GM19035 (cell line): ENCODE measurements at regions not wholly inside any gene's neighbourhood (a gene's known extent, or its start where the extent isn't known, plus 50 kb on each side); places are given as distances from the start of the nearest gene placed in this dataset.

ENCODE experiments used
- ATAC-seq: cut with Tn5 transposase; IDR thresholded peaks from one replicate; pipeline ENCODE4 v1.9.1; 2021; ENCODE audit not compliant: unreplicated experiment

GRCh38 chr12:13597837-13598236, 383.6 kb downstream of the GRIN2B start:
- no peak for ATAC-seq

- no peak for ATAC-seq
These were observed 384.2 kb downstream of the GRIN2B start for GRCh38 chr12:13597166-13597565.

GRCh38 chr12:13596714-13597113, 384.7 kb downstream of the GRIN2B start:
- ATAC-seq, result no peak

GRCh38 chr12:13595536-13596443, 385.6 kb downstream of the GRIN2B start:
- ATAC-seq, result no peak

- ATAC-seq, result no peak
These were observed 386.5 kb downstream of the GRIN2B start for GRCh38 chr12:13594731-13595514.

GRCh38 chr12:13592063-13592942, 389.1 kb downstream of the GRIN2B start:
- no peak for ATAC-seq

- ATAC-seq, result no peak
These were observed 389.9 kb downstream of the GRIN2B start for GRCh38 chr12:13591488-13591887.

GRCh38 chr12:13591059-13591458, 390.3 kb downstream of the GRIN2B start:
- no peak for ATAC-seq

- no peak for ATAC-seq
These were observed 392.0 kb downstream of the EMP1 start for GRCh38 chr12:13588574-13588973.

- no peak for ATAC-seq
These were observed 391.3 kb downstream of the EMP1 start for GRCh38 chr12:13587721-13588390.

GRCh38 chr12:13586361-13586760, 389.8 kb downstream of the EMP1 start:
- ATAC-seq, result no peak

- ATAC-seq, result no peak
These were observed 388.0 kb downstream of the EMP1 start for GRCh38 chr12:13584541-13584940.

- no peak for ATAC-seq
These were observed 387.1 kb downstream of the EMP1 start for GRCh38 chr12:13583630-13584029.

- ATAC-seq, result no peak
These were observed 385.9 kb downstream of the EMP1 start for GRCh38 chr12:13582421-13582820.

GRCh38 chr12:13581031-13581430, 384.5 kb downstream of the EMP1 start:
- ATAC-seq, result no peak

GRCh38 chr12:13580206-13580605, 383.7 kb downstream of the EMP1 start:
- ATAC-seq, result no peak

GRCh38 chr12:13576935-13577500, 380.5 kb downstream of the EMP1 start:
- ATAC-seq, result no peak

GRCh38 chr12:13573698-13574321, 377.3 kb downstream of the EMP1 start:
- no peak for ATAC-seq

- ATAC-seq, result no peak
These were observed 374.5 kb downstream of the EMP1 start for GRCh38 chr12:13571035-13571434.
